ENCODE measurements at regions not wholly inside any gene's neighbourhood (a gene's known extent, or its start where the extent isn't known, plus 50 kb on each side); places are given as distances from the start of the nearest gene placed in this dataset.
"Not testable (repeated sequence)": the region's sequence is repeated elsewhere in the genome, so short reads cannot be mapped to it uniquely, and the experiment has no call there.

DNA sequence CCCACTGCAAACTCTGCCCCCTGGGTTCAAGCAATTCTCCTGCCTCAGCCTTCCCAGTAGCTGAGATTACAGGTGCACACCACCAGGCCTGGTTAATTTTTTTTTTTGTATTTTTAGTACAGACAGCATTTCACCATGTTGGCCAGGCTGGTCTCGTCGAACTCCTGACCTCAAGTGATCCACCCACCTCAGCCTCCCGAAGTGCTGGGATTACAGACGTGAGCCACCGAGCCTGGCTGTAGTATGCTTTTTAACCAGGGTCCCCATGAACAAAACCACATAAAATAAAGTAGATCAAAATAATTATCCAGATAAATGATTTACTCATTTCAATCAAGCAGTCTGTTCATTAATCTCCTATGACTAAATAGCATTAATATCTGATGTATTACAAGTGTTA is 2144.0 kb downstream of the TP53TG3F start:
- TF ChIP-seq, protein P1, sequence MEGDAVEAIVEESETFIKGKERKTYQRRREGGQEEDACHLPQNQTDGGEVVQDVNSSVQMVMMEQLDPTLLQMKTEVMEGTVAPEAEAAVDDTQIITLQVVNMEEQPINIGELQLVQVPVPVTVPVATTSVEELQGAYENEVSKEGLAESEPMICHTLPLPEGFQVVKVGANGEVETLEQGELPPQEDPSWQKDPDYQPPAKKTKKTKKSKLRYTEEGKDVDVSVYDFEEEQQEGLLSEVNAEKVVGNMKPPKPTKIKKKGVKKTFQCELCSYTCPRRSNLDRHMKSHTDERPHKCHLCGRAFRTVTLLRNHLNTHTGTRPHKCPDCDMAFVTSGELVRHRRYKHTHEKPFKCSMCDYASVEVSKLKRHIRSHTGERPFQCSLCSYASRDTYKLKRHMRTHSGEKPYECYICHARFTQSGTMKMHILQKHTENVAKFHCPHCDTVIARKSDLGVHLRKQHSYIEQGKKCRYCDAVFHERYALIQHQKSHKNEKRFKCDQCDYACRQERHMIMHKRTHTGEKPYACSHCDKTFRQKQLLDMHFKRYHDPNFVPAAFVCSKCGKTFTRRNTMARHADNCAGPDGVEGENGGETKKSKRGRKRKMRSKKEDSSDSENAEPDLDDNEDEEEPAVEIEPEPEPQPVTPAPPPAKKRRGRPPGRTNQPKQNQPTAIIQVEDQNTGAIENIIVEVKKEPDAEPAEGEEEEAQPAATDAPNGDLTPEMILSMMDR (IDR thresholded peaks at IDR 0.05 in 8 of 11, conservative IDR thresholded peaks at IDR 0.05 in 3 of 11), result not testable (repeated sequence)
- not testable (repeated sequence) for TF ChIP-seq POLR2A (IDR thresholded peaks at IDR 0.05)
